ENCODE measurements at regions not wholly inside any gene's neighbourhood (a gene's known extent, or its start where the extent isn't known, plus 50 kb on each side); places are given as distances from the start of the nearest gene placed in this dataset.
A peak's percentile ranks its signal among the peaks of the same experiment; 100 is the strongest.

- peaks cover 15% of the 10 kb centered on the region for H3K4me1 Mint-ChIP-seq (ENCODE audit: low read depth)
- peaks cover 26% of the 10 kb centered on the region for H3K27me3 Mint-ChIP-seq
- no peak for TF ChIP-seq CTCF (IDR thresholded peaks at IDR 0.05; ENCODE audit: unreplicated experiment)
- H3K9me3 Mint-ChIP-seq (ENCODE audit: low read depth) = no peaks in the 10 kb centered on the region
- H3K36me3 Mint-ChIP-seq (ENCODE audit: insufficient read depth) = no peaks in the 10 kb centered on the region
- no peak for DNase-seq (ENCODE audit: low spot score, unreplicated experiment)
- H3K4me3 Mint-ChIP-seq (ENCODE audit: low read depth) = no peak overlapping the region
- H3K27ac Mint-ChIP-seq = no peak overlapping the region
Measured at GRCh38 chr16:87236516-87237115, 80.6 kb downstream of the C16orf95 start.

- no peaks in the 10 kb centered on the region for H3K9me3 Mint-ChIP-seq (ENCODE audit: low read depth)
- H3K36me3 Mint-ChIP-seq (ENCODE audit: insufficient read depth) = no peaks in the 10 kb centered on the region
- no peak overlapping the region for H3K4me3 Mint-ChIP-seq (ENCODE audit: low read depth)
- DNase-seq (ENCODE audit: low spot score, unreplicated experiment) = no peak
- peaks cover 25% of the 10 kb centered on the region for H3K27me3 Mint-ChIP-seq
- H3K27ac Mint-ChIP-seq = no peak overlapping the region
- TF ChIP-seq CTCF (IDR thresholded peaks at IDR 0.05; ENCODE audit: unreplicated experiment) = no peak
- peaks cover 15% of the 10 kb centered on the region for H3K4me1 Mint-ChIP-seq (ENCODE audit: low read depth)
Measured at GRCh38 chr16:87238361-87238715, 78.9 kb downstream of the C16orf95 start.

GRCh38 chr16:87239545-87239944, 77.6 kb downstream of the C16orf95 start:
- Mint-ChIP-seq H3K27ac (no peak overlapping the region), H3K36me3 (ENCODE audit: insufficient read depth) (no peaks in the 10 kb centered on the region), H3K4me1 (ENCODE audit: low read depth) (peaks cover 15% of the 10 kb centered on the region), H3K27me3 (peaks cover 19% of the 10 kb centered on the region), H3K9me3 (ENCODE audit: low read depth) (no peaks in the 10 kb centered on the region), H3K4me3 (ENCODE audit: low read depth) (no peak overlapping the region)
- no peak for DNase-seq (ENCODE audit: low spot score, unreplicated experiment)
- TF ChIP-seq CTCF (IDR thresholded peaks at IDR 0.05; ENCODE audit: unreplicated experiment) = no peak

- no peak for TF ChIP-seq CTCF (IDR thresholded peaks at IDR 0.05; ENCODE audit: unreplicated experiment)
- Mint-ChIP-seq H3K9me3 (ENCODE audit: low read depth) (no peaks in the 10 kb centered on the region), H3K4me1 (ENCODE audit: low read depth) (peaks cover 21% of the 10 kb centered on the region), H3K27ac (no peak overlapping the region), H3K27me3 (peaks cover 19% of the 10 kb centered on the region), H3K4me3 (ENCODE audit: low read depth) (peak overlapping the region; percentile 25), H3K36me3 (ENCODE audit: insufficient read depth) (no peaks in the 10 kb centered on the region)
- DNase-seq (ENCODE audit: low spot score, unreplicated experiment) = no peak
Measured at GRCh38 chr16:87240211-87241136, 76.7 kb downstream of the C16orf95 start.

- Mint-ChIP-seq H3K4me3 (ENCODE audit: low read depth) (no peak overlapping the region), H3K27ac (no peak overlapping the region), H3K9me3 (ENCODE audit: low read depth) (no peaks in the 10 kb centered on the region), H3K4me1 (ENCODE audit: low read depth) (peaks cover 29% of the 10 kb centered on the region), H3K27me3 (peaks cover 16% of the 10 kb centered on the region), H3K36me3 (ENCODE audit: insufficient read depth) (no peaks in the 10 kb centered on the region)
- no peak for DNase-seq (ENCODE audit: low spot score, unreplicated experiment)
- no peak for TF ChIP-seq CTCF (IDR thresholded peaks at IDR 0.05; ENCODE audit: unreplicated experiment)
Measured at GRCh38 chr16:87241137-87241771, 75.9 kb downstream of the C16orf95 start.
